ENCODE measurements at regions not wholly inside any gene's neighbourhood (a gene's known extent, or its start where the extent isn't known, plus 50 kb on each side); places are given as distances from the start of the nearest gene placed in this dataset.

GRCh38 chr7:112668561-112668960, 121.6 kb downstream of the TMEM168 start:
- no peak for TF ChIP-seq REST (IDR thresholded peaks at IDR 0.05; ENCODE audit: insufficient read depth in 1 of 2, low read depth in 2 of 2, low read length in 1 of 2)
- no peak for TF ChIP-seq POLR2AphosphoS5 (IDR thresholded peaks at IDR 0.05; ENCODE audit: low read depth, low read length)

Measured in Panc1 (cell line).